Neural cell (in vitro differentiated cells): ENCODE measurements at regions not wholly inside any gene's neighbourhood (a gene's known extent, or its start where the extent isn't known, plus 50 kb on each side); places are given as distances from the start of the nearest gene placed in this dataset.

Experiments used
- H2AFZ ChIP-seq: fragments of 200-600, 300-800 bp; sonication (generic), shearing (Covaris generic); 2 replicates; pipeline ENCODE4 v1.6.0; 2014; ENCODE audit warnings: low read depth, mild to moderate bottlenecking, antibody characterized with exemption, low read length, moderate library complexity
- H3F3A ChIP-seq: fragments of 200-600 bp; shearing (Covaris generic); 2 replicates; pipeline ENCODE4 v1.6.1; 2016; ENCODE audit warnings: mild to moderate bottlenecking, moderate library complexity, mixed read lengths, antibody characterized with exemption, low read length; ENCODE audit not compliant: insufficient read depth, poor library complexity, severe bottlenecking
- H3K27ac ChIP-seq: fragments of 200-600, 300-800 bp; sonication (generic), shearing (Covaris generic); 2 replicates; pipeline ENCODE4 v1.5.1; 2014; ENCODE audit warnings: mild to moderate bottlenecking, low read length, moderate library complexity
- H3K27me3 ChIP-seq: fragments of 300-800, 200-600 bp; sonication (generic), shearing (Covaris generic); 2 replicates; pipeline ENCODE4 v1.6.0; 2014; ENCODE audit warnings: mild to moderate bottlenecking, low read depth, low read length, moderate library complexity; ENCODE audit not compliant: insufficient read depth
- H3K36me3 ChIP-seq: fragments of 300-800, 200-600 bp; sonication (generic), shearing (Covaris generic); 2 replicates; pipeline ENCODE4 v1.5.1; 2014; ENCODE audit warnings: mild to moderate bottlenecking, antibody characterized with exemption, low read length, moderate library complexity; ENCODE audit not compliant: insufficient read depth
- H3K4me2 ChIP-seq: fragments of 300-800, 200-600 bp; sonication (generic), shearing (Covaris generic); 2 replicates; pipeline ENCODE4 v1.6.0; 2014; ENCODE audit warnings: mild to moderate bottlenecking, low read length
- H3K4me3 ChIP-seq: fragments of 300-800, 200-600 bp; sonication (generic), shearing (Covaris generic); 2 replicates; pipeline ENCODE4 v1.5.1; 2014; ENCODE audit warnings: mild to moderate bottlenecking, low read length, moderate library complexity
- H3K79me2 ChIP-seq: fragments of 200-600 bp; shearing (Covaris generic); replicated peaks from 2 replicates; pipeline ENCODE4 v1.6.0; 2014; ENCODE audit warnings: mild to moderate bottlenecking, low read length, moderate library complexity; ENCODE audit not compliant: insufficient read depth
- H3K9ac ChIP-seq: fragments of 300-800, 200-600 bp; sonication (generic), shearing (Covaris generic); 2 replicates; pipeline ENCODE4 v1.6.1; 2016; ENCODE audit warnings: mild to moderate bottlenecking, low read length, mixed read lengths
- H3K9me2 ChIP-seq: fragments of 200-600 bp; shearing (Covaris generic); 2 replicates; pipeline ENCODE4 v1.6.1; 2016; ENCODE audit warnings: mild to moderate bottlenecking, low read length, mixed read lengths; ENCODE audit not compliant: insufficient read depth
- H3K9me3 ChIP-seq: fragments of 200-600, 300-800 bp; sonication (generic), shearing (Covaris generic); 2 replicates; pipeline ENCODE4 v1.6.1; 2016; ENCODE audit warnings: mild to moderate bottlenecking, mixed run types, low read length, moderate library complexity, mixed read lengths
- H4K20me1 ChIP-seq: fragments of 200-600 bp; shearing (Covaris generic); 2 replicates; pipeline ENCODE4 v1.6.1; 2016; ENCODE audit warnings: mild to moderate bottlenecking, mixed run types; ENCODE audit not compliant: insufficient read depth
- EP300 ChIP-seq: fragments of 450-650 bp; conservative IDR thresholded peaks from 2 replicates; pipeline ENCODE4 v1.6.1; 2014; ENCODE audit warnings: antibody characterized with exemption, mild to moderate bottlenecking, moderate library complexity; ENCODE audit not compliant: poor library complexity, severe bottlenecking
- EZH2 ChIP-seq: fragments of 200-600, 300-800 bp; shearing (Covaris generic), sonication (generic); IDR thresholded peaks from 2 replicates; pipeline ENCODE4 v1.6.1; 2014; ENCODE audit warnings: antibody characterized with exemption, low read length, borderline replicate concordance, mild to moderate bottlenecking; ENCODE audit not compliant: insufficient read depth, poor library complexity, severe bottlenecking
- MXI1 ChIP-seq: fragments of 450-650 bp; conservative IDR thresholded peaks from 2 replicates; pipeline ENCODE4 v1.6.1; 2014; ENCODE audit warnings: antibody characterized with exemption, mild to moderate bottlenecking; ENCODE audit not compliant: poor library complexity, severe bottlenecking
- POLR2AphosphoS5 ChIP-seq: IDR thresholded peaks from 2 replicates; pipeline ENCODE4 v1.6.1; 2012
- RAD21 ChIP-seq: fragments of 450-650 bp; conservative IDR thresholded peaks from 2 replicates; pipeline ENCODE4 v1.6.1; 2014; ENCODE audit warnings: antibody characterized with exemption, mild to moderate bottlenecking, moderate library complexity
- SMC3 ChIP-seq: fragments of 450-650 bp; conservative IDR thresholded peaks from 2 replicates; pipeline ENCODE4 v1.6.1; 2014; ENCODE audit warnings: antibody characterized with exemption, mild to moderate bottlenecking, moderate library complexity; ENCODE audit not compliant: poor library complexity
- TAF1 ChIP-seq: IDR thresholded peaks from 2 replicates; pipeline ENCODE4 v1.6.1; 2012; ENCODE audit warnings: low read depth
- TF ChIP-seq, protein P1 (sequence below): fragments of 450-650 bp; IDR thresholded peaks from 2 replicates; pipeline ENCODE4 v1.5.1; 2014; ENCODE audit warnings: antibody characterized with exemption, mild to moderate bottlenecking, moderate library complexity; ENCODE audit not compliant: poor library complexity, severe bottlenecking
- TF ChIP-seq, protein P2 (sequence below): IDR thresholded peaks from 2 replicates; pipeline ENCODE4 v1.6.1; 2012; ENCODE audit warnings: borderline replicate concordance

DNA sequence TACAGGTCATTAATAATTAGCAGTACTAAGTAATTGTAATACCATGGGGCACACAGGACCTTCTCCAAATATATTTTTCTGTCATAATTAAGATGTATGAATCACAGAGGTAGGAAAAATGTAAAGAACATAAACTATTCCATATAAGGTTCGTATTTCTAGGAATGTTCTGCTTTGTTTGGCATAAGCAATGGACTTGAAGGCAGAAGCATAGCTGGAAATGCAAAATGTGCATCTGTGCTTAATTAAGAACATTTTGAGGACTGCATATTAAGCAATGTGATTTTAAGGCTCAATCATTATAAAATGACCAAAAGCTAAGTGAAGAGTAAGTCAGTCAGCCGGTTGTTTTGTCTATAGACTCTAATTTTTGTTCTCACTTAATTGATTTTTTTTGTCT is 123.2 kb downstream of the RBM43 start:
- TF ChIP-seq EZH2: no peak
- no peak for TF ChIP-seq RAD21
- no peak for TF ChIP-seq EP300
- TF ChIP-seq POLR2AphosphoS5: no peak
- no peak for TF ChIP-seq MXI1
- TF ChIP-seq, protein P1, sequence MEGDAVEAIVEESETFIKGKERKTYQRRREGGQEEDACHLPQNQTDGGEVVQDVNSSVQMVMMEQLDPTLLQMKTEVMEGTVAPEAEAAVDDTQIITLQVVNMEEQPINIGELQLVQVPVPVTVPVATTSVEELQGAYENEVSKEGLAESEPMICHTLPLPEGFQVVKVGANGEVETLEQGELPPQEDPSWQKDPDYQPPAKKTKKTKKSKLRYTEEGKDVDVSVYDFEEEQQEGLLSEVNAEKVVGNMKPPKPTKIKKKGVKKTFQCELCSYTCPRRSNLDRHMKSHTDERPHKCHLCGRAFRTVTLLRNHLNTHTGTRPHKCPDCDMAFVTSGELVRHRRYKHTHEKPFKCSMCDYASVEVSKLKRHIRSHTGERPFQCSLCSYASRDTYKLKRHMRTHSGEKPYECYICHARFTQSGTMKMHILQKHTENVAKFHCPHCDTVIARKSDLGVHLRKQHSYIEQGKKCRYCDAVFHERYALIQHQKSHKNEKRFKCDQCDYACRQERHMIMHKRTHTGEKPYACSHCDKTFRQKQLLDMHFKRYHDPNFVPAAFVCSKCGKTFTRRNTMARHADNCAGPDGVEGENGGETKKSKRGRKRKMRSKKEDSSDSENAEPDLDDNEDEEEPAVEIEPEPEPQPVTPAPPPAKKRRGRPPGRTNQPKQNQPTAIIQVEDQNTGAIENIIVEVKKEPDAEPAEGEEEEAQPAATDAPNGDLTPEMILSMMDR: no peak
- no peak for TF ChIP-seq SMC3
- TF ChIP-seq, protein P2, sequence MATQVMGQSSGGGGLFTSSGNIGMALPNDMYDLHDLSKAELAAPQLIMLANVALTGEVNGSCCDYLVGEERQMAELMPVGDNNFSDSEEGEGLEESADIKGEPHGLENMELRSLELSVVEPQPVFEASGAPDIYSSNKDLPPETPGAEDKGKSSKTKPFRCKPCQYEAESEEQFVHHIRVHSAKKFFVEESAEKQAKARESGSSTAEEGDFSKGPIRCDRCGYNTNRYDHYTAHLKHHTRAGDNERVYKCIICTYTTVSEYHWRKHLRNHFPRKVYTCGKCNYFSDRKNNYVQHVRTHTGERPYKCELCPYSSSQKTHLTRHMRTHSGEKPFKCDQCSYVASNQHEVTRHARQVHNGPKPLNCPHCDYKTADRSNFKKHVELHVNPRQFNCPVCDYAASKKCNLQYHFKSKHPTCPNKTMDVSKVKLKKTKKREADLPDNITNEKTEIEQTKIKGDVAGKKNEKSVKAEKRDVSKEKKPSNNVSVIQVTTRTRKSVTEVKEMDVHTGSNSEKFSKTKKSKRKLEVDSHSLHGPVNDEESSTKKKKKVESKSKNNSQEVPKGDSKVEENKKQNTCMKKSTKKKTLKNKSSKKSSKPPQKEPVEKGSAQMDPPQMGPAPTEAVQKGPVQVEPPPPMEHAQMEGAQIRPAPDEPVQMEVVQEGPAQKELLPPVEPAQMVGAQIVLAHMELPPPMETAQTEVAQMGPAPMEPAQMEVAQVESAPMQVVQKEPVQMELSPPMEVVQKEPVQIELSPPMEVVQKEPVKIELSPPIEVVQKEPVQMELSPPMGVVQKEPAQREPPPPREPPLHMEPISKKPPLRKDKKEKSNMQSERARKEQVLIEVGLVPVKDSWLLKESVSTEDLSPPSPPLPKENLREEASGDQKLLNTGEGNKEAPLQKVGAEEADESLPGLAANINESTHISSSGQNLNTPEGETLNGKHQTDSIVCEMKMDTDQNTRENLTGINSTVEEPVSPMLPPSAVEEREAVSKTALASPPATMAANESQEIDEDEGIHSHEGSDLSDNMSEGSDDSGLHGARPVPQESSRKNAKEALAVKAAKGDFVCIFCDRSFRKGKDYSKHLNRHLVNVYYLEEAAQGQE: no peak
- no peak for TF ChIP-seq TAF1
- Histone ChIP-seq H3K4me3 (no peak overlapping the region), H3K9me3 (no peaks in the 10 kb centered on the region), H3K36me3 (no peaks in the 10 kb centered on the region), H3K9ac (no peak overlapping the region), H2AFZ (no peak overlapping the region), H3K27me3 (no peaks in the 10 kb centered on the region), H3K9me2 (no peaks in the 10 kb centered on the region), H3K79me2 (no peaks in the 10 kb centered on the region), H3F3A (no peaks in the 10 kb centered on the region), H3K27ac (no peak overlapping the region), H3K4me2 (no peak overlapping the region), H4K20me1 (no peaks in the 10 kb centered on the region)

DNA sequence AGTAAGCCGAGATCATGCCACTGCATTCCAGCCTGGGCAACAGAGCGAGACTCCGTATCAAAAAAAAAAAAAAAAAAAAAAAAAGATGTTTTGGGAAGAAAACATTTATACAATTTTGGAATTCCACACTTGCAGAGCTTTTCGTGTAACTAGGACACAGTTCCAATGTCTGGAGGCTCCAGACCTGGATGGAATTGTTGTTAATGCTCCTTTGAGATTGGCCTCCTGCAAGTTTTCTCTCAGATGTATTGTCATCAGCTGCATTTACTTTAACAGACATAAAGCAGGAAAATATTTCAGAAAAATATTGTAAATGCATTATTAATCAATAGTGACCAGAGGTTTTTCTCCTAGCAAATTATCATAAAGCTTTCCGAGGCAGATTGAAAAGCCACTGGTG is 124.1 kb downstream of the RBM43 start:
- Histone ChIP-seq H3K4me2 (no peak overlapping the region), H3K9ac (no peak overlapping the region), H3K79me2 (no peaks in the 10 kb centered on the region), H2AFZ (no peak overlapping the region), H4K20me1 (no peaks in the 10 kb centered on the region), H3K36me3 (no peaks in the 10 kb centered on the region), H3K4me3 (no peak overlapping the region), H3K9me3 (no peaks in the 10 kb centered on the region), H3K27me3 (no peaks in the 10 kb centered on the region), H3K9me2 (no peaks in the 10 kb centered on the region), H3K27ac (no peak overlapping the region), H3F3A (no peaks in the 10 kb centered on the region)
- no peak for TF ChIP-seq TAF1
- no peak for TF ChIP-seq EZH2
- no peak for TF ChIP-seq EP300
- TF ChIP-seq, protein P1: no peak
- no peak for TF ChIP-seq RAD21
- no peak for TF ChIP-seq SMC3
- no peak for TF ChIP-seq POLR2AphosphoS5
- TF ChIP-seq, protein P2: no peak
- no peak for TF ChIP-seq MXI1
